ENCODE measurements at regions not wholly inside any gene's neighbourhood (a gene's known extent, or its start where the extent isn't known, plus 50 kb on each side); places are given as distances from the start of the nearest gene placed in this dataset.

GRCh38 chr15:92294759-92295158 lies 98.9 kb upstream of the ST8SIA2 start:
- DNase-seq (ENCODE audit: low read depth in 4 of 4, low spot score in 3 of 4), result no peak

GRCh38 chr15:92304223-92304975 lies 89.3 kb upstream of the ST8SIA2 start:
- no peak for DNase-seq (ENCODE audit: low read depth in 4 of 4, low spot score in 3 of 4)

- DNase-seq (ENCODE audit: low read depth in 4 of 4, low spot score in 3 of 4), result no peak
These were observed 88.3 kb upstream of the ST8SIA2 start for GRCh38 chr15:92305343-92305742.

- no peak for DNase-seq (ENCODE audit: low read depth in 4 of 4, low spot score in 3 of 4)
These were observed 87.0 kb upstream of the ST8SIA2 start for GRCh38 chr15:92306663-92307062.

- DNase-seq (ENCODE audit: low read depth in 4 of 4, low spot score in 3 of 4), result no peak
These were observed 78.5 kb upstream of the ST8SIA2 start for GRCh38 chr15:92315144-92315543.

GRCh38 chr15:92315595-92316211 lies 78.0 kb upstream of the ST8SIA2 start:
- no peak for DNase-seq (ENCODE audit: low read depth in 4 of 4, low spot score in 3 of 4)

- DNase-seq (ENCODE audit: low read depth in 4 of 4, low spot score in 3 of 4), result no peak
These were observed 76.9 kb upstream of the ST8SIA2 start for GRCh38 chr15:92316586-92317295.

- no peak for DNase-seq (ENCODE audit: low read depth in 4 of 4, low spot score in 3 of 4)
These were observed 73.5 kb upstream of the ST8SIA2 start for GRCh38 chr15:92320012-92320699.

- no peak for DNase-seq (ENCODE audit: low read depth in 4 of 4, low spot score in 3 of 4)
These were observed 70.9 kb upstream of the ST8SIA2 start for GRCh38 chr15:92322566-92323355.

GRCh38 chr15:92323525-92323924 lies 70.2 kb upstream of the ST8SIA2 start:
- DNase-seq (ENCODE audit: low read depth in 4 of 4, low spot score in 3 of 4), result no peak

- no peak for DNase-seq (ENCODE audit: low read depth in 4 of 4, low spot score in 3 of 4)
These were observed 69.3 kb upstream of the ST8SIA2 start for GRCh38 chr15:92324101-92324963.

- DNase-seq (ENCODE audit: low read depth in 4 of 4, low spot score in 3 of 4), result no peak
These were observed 67.4 kb upstream of the ST8SIA2 start for GRCh38 chr15:92326236-92326635.

- no peak for DNase-seq (ENCODE audit: low read depth in 4 of 4, low spot score in 3 of 4)
These were observed 66.6 kb upstream of the ST8SIA2 start for GRCh38 chr15:92327033-92327432.

- no peak for DNase-seq (ENCODE audit: low read depth in 4 of 4, low spot score in 3 of 4)
These were observed 65.5 kb upstream of the ST8SIA2 start for GRCh38 chr15:92328207-92328606.

GRCh38 chr15:92332125-92332899 lies 61.4 kb upstream of the ST8SIA2 start:
- no peak for DNase-seq (ENCODE audit: low read depth in 4 of 4, low spot score in 3 of 4)

GRCh38 chr15:92333709-92334108 lies 60.0 kb upstream of the ST8SIA2 start:
- no peak for DNase-seq (ENCODE audit: low read depth in 4 of 4, low spot score in 3 of 4)

- no peak for DNase-seq (ENCODE audit: low read depth in 4 of 4, low spot score in 3 of 4)
These were observed 57.2 kb upstream of the ST8SIA2 start for GRCh38 chr15:92336419-92336987.

GRCh38 chr15:92339361-92339760 lies 54.3 kb upstream of the ST8SIA2 start:
- no peak for DNase-seq (ENCODE audit: low read depth in 4 of 4, low spot score in 3 of 4)

Measured in right renal pelvis (tissue), 4 donors.